Spleen (tissue), 11 donors: ENCODE measurements at regions not wholly inside any gene's neighbourhood (a gene's known extent, or its start where the extent isn't known, plus 50 kb on each side); places are given as distances from the start of the nearest gene placed in this dataset.
"Not testable (repeated sequence)": the region's sequence is repeated elsewhere in the genome, so short reads cannot be mapped to it uniquely, and the experiment has no call there.

Experiments
- DNase-seq: peaks from one replicate; pipeline ENCODE4 v3.0.0-alpha.2; 2020
- H3K27ac ChIP-seq, 8 donors: fragments of 200-600 bp; sonication (generic) in 7 of 8; 1 replicate in 4 of 8; 2 replicates in 4 of 8; pipeline versions ENCODE4 v1.5.0 to v1.8.0; 2016 to 2021; ENCODE audit warnings: inconsistent platforms in 4 of 8, mild to moderate bottlenecking in 4 of 8, moderate library complexity in 1 of 8
- H3K27me3 ChIP-seq, 7 donors: fragments of 200-600 bp; sonication (generic) in 6 of 7; replicated peaks in 1 of 7; 1 replicate in 4 of 7; 2 replicates in 3 of 7; pipeline versions ENCODE4 v1.5.0 to v1.8.0; 2016 to 2021; ENCODE audit warnings: inconsistent platforms in 3 of 7, mild to moderate bottlenecking in 1 of 7
- H3K36me3 ChIP-seq, 6 donors: fragments of 200-600 bp; sonication (generic) in 5 of 6; 1 replicate in 4 of 6; 2 replicates in 2 of 6; pipeline versions ENCODE4 v1.5.0 to v1.8.0; 2016 to 2021; ENCODE audit warnings: inconsistent platforms in 2 of 6
- H3K4me1 ChIP-seq, 6 donors: fragments of 200-600 bp; sonication (generic) in 5 of 6; 1 replicate in 3 of 6; 2 replicates in 3 of 6; pipeline versions ENCODE4 v1.5.0 to v1.8.0; 2016 to 2021; ENCODE audit warnings: inconsistent platforms in 3 of 6
- H3K4me3 ChIP-seq, 8 donors: fragments of 200-600 bp; sonication (generic) in 7 of 8; 1 replicate in 4 of 8; 2 replicates in 4 of 8; pipeline versions ENCODE4 v1.5.0 to v1.8.0; 2016 to 2021; ENCODE audit warnings: inconsistent platforms in 4 of 8, mild to moderate bottlenecking in 4 of 8, moderate library complexity in 2 of 8
- H3K9me3 ChIP-seq, 8 donors: fragments of 200-600 bp; sonication (generic) in 7 of 8; 1 replicate in 4 of 8; 2 replicates in 4 of 8; pipeline versions ENCODE4 v1.5.0 to v1.8.0; 2016 to 2021; ENCODE audit warnings: inconsistent platforms in 4 of 8
- POLR2A ChIP-seq, 3 donors: fragments of 450-650 bp; IDR thresholded peaks; one replicate each; pipeline ENCODE4 v1.5.1; 2017; ENCODE audit warnings: antibody characterized with exemption in 3 of 3, mild to moderate bottlenecking in 1 of 3
- POLR2AphosphoS5 ChIP-seq, 3 donors: sonication (generic); formaldehyde crosslinking; IDR thresholded peaks; one replicate each; pipeline ENCODE4 v1.5.1; 2017; ENCODE audit warnings: antibody characterized with exemption in 3 of 3
- WGBS, 5 donors: extraction: QIAGEN DNeasy Blood & Tissue Kit in 3 of 5; methylation state at CpG; one replicate each; pipeline versions ENCODE4 v1.1.5 to v1.1.7; 2013 to 2018; 5-methylcytosine and 5-hydroxymethylcytosine counted together
- intact Hi-C: fragments of 100-400 bp; cut with DNase I; formaldehyde crosslinking; loops from one replicate; pipeline ENCODE4 v1.15.0; 2023; ENCODE audit warnings: low total_unique reads
- TF ChIP-seq, protein P1 (sequence below), 11 experiments: fragments of 200-600 bp in 7 of 11; fragments of 450-650 bp in 4 of 11; sonication (generic) in 4 of 11; IDR thresholded peaks in 8 of 11; conservative IDR thresholded peaks in 3 of 11; 1 replicate in 7 of 11; 2 replicates in 4 of 11; pipeline versions ENCODE4 v1.4.0 to v1.8.0; 2016 to 2021; ENCODE audit warnings: antibody characterized with exemption in 11 of 11, inconsistent platforms in 4 of 11, mild to moderate bottlenecking in 1 of 11
- donor health status: healthy with polysubstance abuse.
- donor health status: DM: no; HTN: no; CAD: no; lungs with moderate emphysema.
- donor health status: DM: no; HTN: no; CAD: no.
- donor health status: Bipolar disorder and iron deficiency.
- donor health status: healthy.
- donor health status: DM: no; HTN: no; CAD: no.
- donor health status: DM: yes; HTN: yes; CAD: no.

DNA sequence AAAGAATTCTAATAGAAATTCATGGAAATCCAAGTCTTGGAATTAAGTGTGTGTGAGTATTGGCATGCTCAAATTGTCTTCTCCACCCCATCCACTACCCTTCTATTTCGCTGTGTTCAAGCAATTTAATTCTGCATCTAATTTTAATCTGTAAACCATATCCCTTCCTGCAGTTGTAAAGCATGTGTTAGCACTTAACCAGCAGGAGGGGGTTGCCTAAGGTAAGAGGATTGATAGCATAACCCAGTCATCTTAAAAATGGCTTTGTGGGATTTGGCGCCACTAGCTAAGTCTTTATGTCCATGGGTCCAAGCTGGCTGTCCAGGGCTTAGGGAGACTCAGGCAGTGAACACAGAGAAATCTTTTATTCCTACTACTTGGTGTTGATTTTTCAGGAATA is 210.3 kb downstream of the PTPRC start:
- no peak overlapping the region for H3K4me3 ChIP-seq
- no peaks in the 10 kb centered on the region for H3K9me3 ChIP-seq
- 92 to 100% (median 97%) methylated on average over 2 of the region's 2 CpGs for WGBS, 5 donors
- peaks cover 0 to 6% (median 1%) of the 10 kb centered on the region in 6 donors for H3K36me3 ChIP-seq
- no peaks in the 10 kb centered on the region for H3K4me1 ChIP-seq
- no peak for DNase-seq
- no peaks in the 10 kb centered on the region for H3K27me3 ChIP-seq
- no peak overlapping the region for H3K27ac ChIP-seq
- no peak for TF ChIP-seq POLR2A (IDR thresholded peaks at IDR 0.05)
- no peak for TF ChIP-seq POLR2AphosphoS5 (IDR thresholded peaks at IDR 0.05)
- TF ChIP-seq, protein P1, sequence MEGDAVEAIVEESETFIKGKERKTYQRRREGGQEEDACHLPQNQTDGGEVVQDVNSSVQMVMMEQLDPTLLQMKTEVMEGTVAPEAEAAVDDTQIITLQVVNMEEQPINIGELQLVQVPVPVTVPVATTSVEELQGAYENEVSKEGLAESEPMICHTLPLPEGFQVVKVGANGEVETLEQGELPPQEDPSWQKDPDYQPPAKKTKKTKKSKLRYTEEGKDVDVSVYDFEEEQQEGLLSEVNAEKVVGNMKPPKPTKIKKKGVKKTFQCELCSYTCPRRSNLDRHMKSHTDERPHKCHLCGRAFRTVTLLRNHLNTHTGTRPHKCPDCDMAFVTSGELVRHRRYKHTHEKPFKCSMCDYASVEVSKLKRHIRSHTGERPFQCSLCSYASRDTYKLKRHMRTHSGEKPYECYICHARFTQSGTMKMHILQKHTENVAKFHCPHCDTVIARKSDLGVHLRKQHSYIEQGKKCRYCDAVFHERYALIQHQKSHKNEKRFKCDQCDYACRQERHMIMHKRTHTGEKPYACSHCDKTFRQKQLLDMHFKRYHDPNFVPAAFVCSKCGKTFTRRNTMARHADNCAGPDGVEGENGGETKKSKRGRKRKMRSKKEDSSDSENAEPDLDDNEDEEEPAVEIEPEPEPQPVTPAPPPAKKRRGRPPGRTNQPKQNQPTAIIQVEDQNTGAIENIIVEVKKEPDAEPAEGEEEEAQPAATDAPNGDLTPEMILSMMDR (IDR thresholded peaks at IDR 0.05 in 8 of 11, conservative IDR thresholded peaks at IDR 0.05 in 3 of 11) = no peak
- intact Hi-C loops = no loop called here

DNA sequence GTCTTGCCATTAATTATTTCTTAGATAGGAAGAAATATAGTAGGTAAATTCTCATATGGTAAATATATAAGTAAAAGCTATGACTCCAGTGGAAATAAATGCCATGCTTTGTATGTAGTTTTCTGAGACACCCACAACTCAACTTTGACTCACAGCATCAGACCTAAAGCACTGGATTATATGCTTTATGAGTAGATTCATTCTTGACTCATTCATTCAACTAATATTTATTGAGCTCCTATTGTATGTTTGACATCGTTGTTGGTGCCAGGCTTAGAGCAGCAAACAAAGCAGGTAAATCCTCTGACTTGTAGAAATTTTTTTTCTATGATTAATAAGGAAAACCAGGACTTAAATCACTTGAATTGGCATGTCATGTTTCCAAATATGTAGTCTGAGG is 211.4 kb downstream of the PTPRC start:
- intact Hi-C loops = no loop called here
- H3K9me3 ChIP-seq = no peaks in the 10 kb centered on the region
- no peak overlapping the region for H3K27ac ChIP-seq
- DNase-seq = no peak
- no peak overlapping the region for H3K4me3 ChIP-seq
- no peaks in the 10 kb centered on the region for H3K4me1 ChIP-seq
- no peaks in the 10 kb centered on the region for H3K27me3 ChIP-seq
- 94 to 97% (median 94%) methylated on average over 1 of the region's 1 CpG for WGBS, 5 donors
- TF ChIP-seq POLR2AphosphoS5 (IDR thresholded peaks at IDR 0.05) (no peak), POLR2A (IDR thresholded peaks at IDR 0.05) (no peak)
- TF ChIP-seq, protein P1 (IDR thresholded peaks at IDR 0.05 in 8 of 11, conservative IDR thresholded peaks at IDR 0.05 in 3 of 11) = no peak
- peaks cover 0 to 6% (median 1%) of the 10 kb centered on the region in 6 donors for H3K36me3 ChIP-seq

DNA sequence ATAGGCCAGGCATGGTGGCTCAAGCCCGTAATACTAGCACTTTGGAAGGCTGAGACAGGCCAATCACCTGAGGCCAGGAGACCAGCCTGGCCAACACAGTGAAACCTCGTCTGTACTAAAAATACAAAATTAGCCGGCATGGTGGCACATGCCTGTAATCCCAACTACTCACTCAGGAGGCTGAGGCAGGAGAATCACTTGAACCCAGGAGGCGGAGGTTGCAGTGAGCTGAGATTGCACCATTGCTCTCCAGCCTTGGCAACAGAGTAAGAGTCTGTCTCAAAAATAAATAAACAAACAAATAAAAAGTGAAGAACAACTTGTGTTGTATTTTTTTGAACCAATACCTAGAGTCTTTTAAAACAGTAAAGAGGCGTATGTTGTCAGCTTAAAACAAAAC is 212.1 kb downstream of the PTPRC start:
- H3K36me3 ChIP-seq, H3K27ac ChIP-seq, intact Hi-C loops, H3K9me3 ChIP-seq, H3K27me3 ChIP-seq, DNase-seq, H3K4me3 ChIP-seq, H3K4me1 ChIP-seq: not testable (repeated sequence)
- 93 to 97% (median 96%) methylated on average over 5 of the region's 5 CpGs for WGBS, 5 donors

DNA sequence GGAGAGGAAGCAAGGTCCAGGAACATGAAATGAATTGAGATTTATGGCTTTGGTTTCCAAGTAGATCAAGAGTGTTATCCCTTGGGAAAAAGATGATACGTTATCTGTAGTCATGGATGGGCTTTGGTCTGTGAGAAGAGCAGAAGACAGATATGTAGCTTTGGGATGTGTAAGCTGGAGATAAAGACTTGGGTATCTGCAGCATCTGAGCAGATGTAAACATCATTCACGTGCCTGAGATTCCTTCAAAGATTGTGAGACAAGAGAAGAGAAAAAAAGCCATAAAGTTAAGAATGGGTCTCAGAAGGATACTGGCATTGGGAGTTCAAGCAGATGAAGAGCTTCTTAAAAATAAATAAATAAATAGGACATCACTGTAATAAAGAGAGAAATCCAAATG is 217.8 kb downstream of the PTPRC start:
- peaks cover 0 to 7% (median 0%) of the 10 kb centered on the region in 6 donors for H3K36me3 ChIP-seq
- TF ChIP-seq, protein P1 (IDR thresholded peaks at IDR 0.05 in 8 of 11, conservative IDR thresholded peaks at IDR 0.05 in 3 of 11) = no peak
- TF ChIP-seq POLR2A (IDR thresholded peaks at IDR 0.05) (no peak), POLR2AphosphoS5 (IDR thresholded peaks at IDR 0.05) (no peak)
- no peak overlapping the region for H3K4me3 ChIP-seq
- no peaks in the 10 kb centered on the region for H3K9me3 ChIP-seq
- DNase-seq = no peak
- intact Hi-C loops = no loop called here
- no peaks in the 10 kb centered on the region for H3K27me3 ChIP-seq
- no peak overlapping the region for H3K27ac ChIP-seq
- WGBS, 5 donors = 90 to 96% (median 93%) methylated on average over 2 of the region's 2 CpGs
- H3K4me1 ChIP-seq = no peaks in the 10 kb centered on the region

DNA sequence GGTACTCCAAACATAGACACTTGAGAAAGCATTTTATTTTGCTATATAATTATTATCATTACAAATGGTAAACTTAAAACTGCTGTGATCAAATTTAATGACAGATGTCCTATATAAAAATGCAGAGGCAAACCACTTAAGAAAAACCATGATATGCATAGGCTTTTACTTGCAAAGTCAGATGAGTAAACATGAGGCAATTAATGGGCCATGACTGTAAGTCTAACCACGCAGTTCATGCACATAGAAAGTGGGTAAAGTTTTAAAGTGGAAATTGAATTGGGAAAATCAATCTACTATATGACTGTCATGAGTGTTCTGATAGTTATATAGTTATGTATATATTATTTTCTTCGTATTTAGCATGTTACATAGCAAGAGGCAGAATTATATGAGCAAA is 219.2 kb downstream of the PTPRC start:
- TF ChIP-seq, protein P1 (IDR thresholded peaks at IDR 0.05 in 8 of 11, conservative IDR thresholded peaks at IDR 0.05 in 3 of 11) = no peak
- TF ChIP-seq POLR2AphosphoS5 (IDR thresholded peaks at IDR 0.05) (no peak), POLR2A (IDR thresholded peaks at IDR 0.05) (no peak)
- no peaks in the 10 kb centered on the region for H3K4me1 ChIP-seq
- DNase-seq = no peak
- intact Hi-C loops = no loop called here
- H3K4me3 ChIP-seq = no peak overlapping the region
- H3K36me3 ChIP-seq = peaks cover 0 to 7% (median 0%) of the 10 kb centered on the region in 6 donors
- H3K9me3 ChIP-seq = no peaks in the 10 kb centered on the region
- WGBS, 5 donors = 85 to 98% (median 94%) methylated on average over 2 of the region's 2 CpGs
- H3K27ac ChIP-seq = no peak overlapping the region
- H3K27me3 ChIP-seq = no peaks in the 10 kb centered on the region
